GM19467 (cell line): ENCODE measurements at regions not wholly inside any gene's neighbourhood (a gene's known extent, or its start where the extent isn't known, plus 50 kb on each side); places are given as distances from the start of the nearest gene placed in this dataset.

Experiments used
- ATAC-seq: cut with Tn5 transposase; IDR thresholded peaks from one replicate; pipeline ENCODE4 v1.9.1; 2021; ENCODE audit warnings: mild to moderate bottlenecking, moderate library complexity; ENCODE audit not compliant: unreplicated experiment

DNA sequence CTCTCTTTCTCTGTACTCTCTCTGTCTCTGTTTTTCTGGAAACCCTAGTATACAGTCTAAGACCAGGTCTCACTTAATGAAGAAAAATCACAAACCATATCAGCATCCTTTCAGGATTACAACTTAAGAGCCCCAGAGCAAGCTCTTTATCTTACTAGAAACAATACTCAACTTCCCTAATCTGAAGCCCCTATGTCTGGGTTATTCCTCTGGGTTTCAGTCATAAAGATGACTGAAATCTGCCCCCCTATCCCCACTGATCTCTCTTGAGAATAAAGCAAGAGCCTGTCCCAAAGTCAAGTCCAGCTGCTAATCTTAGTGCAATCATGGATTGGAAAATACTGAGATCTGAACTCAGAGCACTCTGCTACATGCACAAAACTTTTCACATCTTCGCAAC, 53.9 kb upstream of the PICALM start:
- ATAC-seq: no peak

GRCh38 chr11:86120807-86121206, 51.9 kb upstream of the PICALM start:
- ATAC-seq: no peak

- no peak for ATAC-seq
Measured at GRCh38 chr11:86119906-86120305, 51.0 kb upstream of the PICALM start.

DNA sequence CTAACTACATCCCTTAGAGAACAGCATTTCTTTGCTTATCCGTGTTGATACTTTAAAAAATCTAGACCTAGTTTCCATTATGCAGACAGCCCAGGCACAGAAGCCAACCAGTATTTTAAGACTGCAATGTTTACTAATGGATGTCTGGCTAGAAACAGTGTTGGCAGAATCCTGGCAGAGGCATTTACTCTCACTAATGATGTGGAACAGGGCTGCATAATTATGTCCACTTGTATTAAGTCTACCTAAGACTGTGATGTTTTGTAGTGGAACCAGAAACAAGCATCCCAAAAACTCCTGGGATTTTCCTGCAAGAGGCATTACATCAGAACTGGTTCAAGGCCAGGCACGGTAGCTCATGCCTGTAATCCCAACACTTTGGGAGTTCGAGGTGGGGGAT, 50.2 kb upstream of the PICALM start:
- no peak for ATAC-seq
